SU-DHL-6 (cell line): ENCODE measurements at regions not wholly inside any gene's neighbourhood (a gene's known extent, or its start where the extent isn't known, plus 50 kb on each side); places are given as distances from the start of the nearest gene placed in this dataset.

Experiments used
- EZH2phosphoT487 ChIP-seq: fragments of 200-600 bp; sonication (generic), shearing (Covaris generic); conservative IDR thresholded peaks from 2 replicates; pipeline ENCODE4 v1.6.1; 2018; ENCODE audit warnings: mild to moderate bottlenecking, antibody characterized with exemption, low read length, moderate library complexity, mixed read lengths
- TF ChIP-seq, protein P1 (sequence below): fragments of 200-600 bp; sonication (generic); IDR thresholded peaks from one replicate; pipeline ENCODE4 v1.5.1; 2017; ENCODE audit warnings: antibody characterized with exemption, mild to moderate bottlenecking, low read length, moderate library complexity; ENCODE audit not compliant: insufficient read depth, poor library complexity, severe bottlenecking

DNA sequence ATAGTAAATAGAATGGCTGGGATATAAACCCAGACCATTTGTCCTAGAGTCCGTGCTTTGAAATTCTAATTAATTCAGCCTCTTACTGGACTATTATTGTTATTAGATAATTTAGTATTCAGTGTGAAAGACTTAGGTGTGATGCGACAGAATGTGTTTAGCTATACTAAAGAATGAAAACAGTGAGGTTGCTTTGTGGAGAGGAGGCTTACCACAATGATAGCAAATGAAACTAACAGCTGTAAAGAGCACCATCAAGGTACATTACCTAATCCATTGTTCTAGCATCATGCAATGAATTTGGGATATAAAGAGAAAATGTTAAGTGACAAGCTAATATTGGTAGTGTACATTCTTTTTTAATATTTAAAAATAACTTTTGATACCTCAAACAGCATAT, 911.1 kb downstream of the KCNT2 start:
- TF ChIP-seq, protein P1, sequence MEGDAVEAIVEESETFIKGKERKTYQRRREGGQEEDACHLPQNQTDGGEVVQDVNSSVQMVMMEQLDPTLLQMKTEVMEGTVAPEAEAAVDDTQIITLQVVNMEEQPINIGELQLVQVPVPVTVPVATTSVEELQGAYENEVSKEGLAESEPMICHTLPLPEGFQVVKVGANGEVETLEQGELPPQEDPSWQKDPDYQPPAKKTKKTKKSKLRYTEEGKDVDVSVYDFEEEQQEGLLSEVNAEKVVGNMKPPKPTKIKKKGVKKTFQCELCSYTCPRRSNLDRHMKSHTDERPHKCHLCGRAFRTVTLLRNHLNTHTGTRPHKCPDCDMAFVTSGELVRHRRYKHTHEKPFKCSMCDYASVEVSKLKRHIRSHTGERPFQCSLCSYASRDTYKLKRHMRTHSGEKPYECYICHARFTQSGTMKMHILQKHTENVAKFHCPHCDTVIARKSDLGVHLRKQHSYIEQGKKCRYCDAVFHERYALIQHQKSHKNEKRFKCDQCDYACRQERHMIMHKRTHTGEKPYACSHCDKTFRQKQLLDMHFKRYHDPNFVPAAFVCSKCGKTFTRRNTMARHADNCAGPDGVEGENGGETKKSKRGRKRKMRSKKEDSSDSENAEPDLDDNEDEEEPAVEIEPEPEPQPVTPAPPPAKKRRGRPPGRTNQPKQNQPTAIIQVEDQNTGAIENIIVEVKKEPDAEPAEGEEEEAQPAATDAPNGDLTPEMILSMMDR, result no peak
- no peak for TF ChIP-seq EZH2phosphoT487
